Epithelial cell of prostate (primary cell): ENCODE measurements at regions not wholly inside any gene's neighbourhood (a gene's known extent, or its start where the extent isn't known, plus 50 kb on each side); places are given as distances from the start of the nearest gene placed in this dataset.
A peak's percentile ranks its signal among the peaks of the same experiment; 100 is the strongest.

ENCODE experiments used
- DNase-seq: peaks from one replicate; pipeline ENCODE4 v3.0.0-alpha.2; 2011; ENCODE audit warnings: low read depth, low spot score
- H3K27ac ChIP-seq: fragments of 450-650 bp; 2 replicates; pipeline ENCODE4 v1.5.1; 2017; ENCODE audit warnings: mild to moderate bottlenecking

GRCh38 chr3:165459924-165460835, 264.0 kb upstream of the SLITRK3 start:
- DNase-seq, result peak; percentile 26
- H3K27ac ChIP-seq, result peak overlapping the region; percentile 77

DNA sequence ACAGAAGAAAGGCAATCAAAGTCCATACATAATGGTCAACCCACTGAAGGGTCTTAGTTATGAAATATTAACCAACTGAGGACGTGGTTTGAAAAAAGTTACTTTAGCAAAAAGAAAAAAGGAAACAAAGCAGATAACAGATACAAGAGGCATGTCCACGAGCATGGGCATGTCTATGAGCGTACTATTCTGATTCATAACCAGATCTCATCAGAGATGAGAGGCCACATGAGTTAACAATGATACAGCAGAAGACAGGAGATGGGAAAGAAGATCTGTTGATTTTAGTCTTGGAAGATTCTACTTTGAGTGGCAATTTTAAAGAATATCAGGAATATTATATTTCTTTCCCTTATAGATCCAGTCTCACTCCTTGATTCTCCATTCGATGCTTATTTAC, 262.9 kb upstream of the SLITRK3 start:
- peak; percentile 27 for DNase-seq
- H3K27ac ChIP-seq, result peak overlapping the region; percentile 77

- no peak for DNase-seq
Observed at GRCh38 chr3:165457096-165457495, 260.9 kb upstream of the SLITRK3 start.

GRCh38 chr3:165455793-165456192, 259.6 kb upstream of the SLITRK3 start:
- no peak overlapping the region for H3K27ac ChIP-seq
- no peak for DNase-seq

More at GRCh38 chr3:165457096-165457495, 260.9 kb upstream of the SLITRK3 start:
- H3K27ac ChIP-seq, result no peak overlapping the region

- H3K27ac ChIP-seq, result no peak overlapping the region
- DNase-seq, result no peak
Observed at GRCh38 chr3:165455360-165455759, 259.2 kb upstream of the SLITRK3 start.

- no peak overlapping the region for H3K27ac ChIP-seq
- no peak for DNase-seq
Observed at GRCh38 chr3:165451371-165452070, 255.3 kb upstream of the SLITRK3 start.

DNA sequence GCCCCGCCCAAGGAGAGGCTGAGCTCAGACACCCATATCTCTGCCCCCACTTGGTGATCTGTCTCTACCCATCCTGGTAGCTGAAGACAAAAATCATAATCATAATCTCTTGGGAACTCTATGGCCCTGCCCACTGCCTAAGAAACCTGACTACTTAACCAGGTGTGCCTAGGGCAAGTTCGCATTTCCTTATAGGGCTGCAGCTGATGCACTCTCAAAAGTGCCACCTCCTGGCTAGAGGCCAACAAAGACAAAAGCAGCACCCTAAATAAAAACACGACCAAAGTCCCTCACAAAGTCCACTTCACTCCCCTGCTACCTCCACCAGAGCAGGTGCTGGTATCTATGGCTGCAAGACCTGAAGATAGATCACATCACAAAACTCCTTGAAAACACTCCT, 250.4 kb upstream of the SLITRK3 start:
- DNase-seq, result no peak
- H3K27ac ChIP-seq, result no peak overlapping the region

DNA sequence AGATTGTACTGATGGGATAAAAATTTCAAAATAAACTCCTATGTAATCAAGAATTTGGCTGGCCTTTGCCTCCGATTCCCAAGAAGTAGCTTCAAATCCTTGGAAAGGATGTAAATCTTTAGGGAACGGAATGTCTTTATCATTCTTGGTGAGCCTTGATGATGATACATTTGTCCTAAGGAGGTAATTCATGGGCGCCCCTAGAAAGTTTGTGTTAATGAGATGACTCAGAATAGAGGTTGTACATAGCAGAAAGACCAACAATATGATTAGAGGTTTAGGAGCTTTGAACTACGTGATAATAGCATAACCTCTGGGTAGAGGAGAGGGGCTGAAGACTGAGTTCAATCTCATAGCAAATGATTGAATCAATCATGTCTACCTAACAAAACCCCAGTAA, 248.6 kb upstream of the SLITRK3 start:
- no peak for DNase-seq

GRCh38 chr3:165443664-165444063, 247.5 kb upstream of the SLITRK3 start:
- no peak overlapping the region for H3K27ac ChIP-seq
- no peak for DNase-seq

More for the DNA sequence above, 248.6 kb upstream of the SLITRK3 start:
- no peak overlapping the region for H3K27ac ChIP-seq

- DNase-seq, result no peak
- no peak overlapping the region for H3K27ac ChIP-seq
Observed at GRCh38 chr3:165442061-165442460, 245.9 kb upstream of the SLITRK3 start.

DNA sequence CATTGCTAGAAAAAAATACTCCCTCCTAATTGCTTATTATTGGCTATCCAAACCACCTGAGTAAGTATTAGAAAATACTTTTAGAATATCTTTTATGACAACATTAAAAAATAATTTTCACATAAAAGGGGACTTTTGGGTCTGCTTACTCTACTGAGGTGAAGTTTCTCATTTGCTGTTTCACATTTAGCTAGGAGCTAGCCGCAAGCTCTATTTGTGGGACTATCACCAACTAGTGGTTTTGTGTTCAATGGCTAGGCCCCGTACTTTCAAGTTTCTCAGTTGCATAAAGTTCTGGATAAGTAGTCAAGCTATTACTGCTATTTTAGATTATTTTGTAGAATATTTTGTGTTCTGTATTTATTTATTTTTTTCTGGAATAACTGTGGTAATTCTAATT, 244.2 kb upstream of the SLITRK3 start:
- peak overlapping the region; percentile 39 for H3K27ac ChIP-seq
- no peak for DNase-seq

DNA sequence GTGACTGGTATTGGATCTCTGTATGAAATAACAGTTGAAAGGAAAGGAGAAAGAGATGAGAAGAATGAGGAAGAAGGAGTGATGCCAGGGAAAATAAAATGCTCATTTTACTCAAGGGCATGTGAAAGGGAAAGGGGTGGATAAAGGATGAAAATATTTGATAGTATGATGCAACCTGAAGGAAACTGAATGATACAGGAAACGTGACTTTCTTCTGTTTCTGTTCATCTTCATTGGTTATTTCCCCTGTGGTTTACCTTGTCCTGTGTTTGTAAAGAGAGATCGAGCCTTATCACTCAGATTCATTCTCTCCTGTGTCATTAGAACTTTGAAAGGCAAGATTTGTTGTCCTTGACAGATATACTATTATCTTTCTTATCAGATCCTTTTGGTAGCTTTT, 243.6 kb upstream of the SLITRK3 start:
- H3K27ac ChIP-seq, result peak overlapping the region; percentile 39
- DNase-seq, result no peak

GRCh38 chr3:165434516-165434915, 238.3 kb upstream of the SLITRK3 start:
- no peak overlapping the region for H3K27ac ChIP-seq
- no peak for DNase-seq

GRCh38 chr3:165406425-165406824, 210.2 kb upstream of the SLITRK3 start:
- H3K27ac ChIP-seq, result no peak overlapping the region
- DNase-seq, result no peak

DNA sequence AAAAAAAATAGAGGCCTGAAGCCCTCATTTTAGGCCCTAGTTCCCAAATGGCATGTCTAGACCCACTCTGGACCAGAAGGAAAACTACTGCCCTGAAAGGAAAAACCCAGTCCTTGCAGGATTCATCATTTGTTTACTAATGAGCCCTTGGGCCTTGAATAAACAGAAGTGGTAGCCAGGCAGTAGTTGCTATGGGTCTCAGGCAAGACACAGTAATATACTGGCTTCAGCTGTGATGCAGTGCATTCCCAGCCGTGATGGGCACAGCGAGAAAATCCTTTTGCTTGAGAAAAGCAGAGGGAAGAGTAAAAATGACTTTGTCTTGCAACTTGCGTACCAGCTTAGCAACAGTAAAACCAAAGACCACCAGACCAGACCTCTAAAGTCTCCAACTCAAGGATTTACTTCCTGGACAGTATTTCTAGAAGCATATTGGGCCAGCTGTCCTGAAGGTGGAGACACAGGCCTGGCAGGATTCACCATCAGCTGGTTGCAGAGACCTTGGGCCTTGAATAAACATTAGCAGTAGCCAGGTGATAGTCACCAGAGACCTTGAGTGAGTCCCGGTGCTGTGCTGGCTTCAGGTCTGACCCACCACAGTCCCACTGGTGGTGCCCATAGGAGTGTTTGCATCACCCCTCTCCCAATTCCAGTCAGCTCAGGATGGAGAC, 208.3 kb upstream of the SLITRK3 start:
- no peak overlapping the region for H3K27ac ChIP-seq
- DNase-seq, result no peak

- DNase-seq, result no peak
- no peak overlapping the region for H3K27ac ChIP-seq
Observed at GRCh38 chr3:165403666-165404065, 207.5 kb upstream of the SLITRK3 start.

- DNase-seq, result no peak
- H3K27ac ChIP-seq, result no peak overlapping the region
Observed at GRCh38 chr3:165395188-165395587, 199.0 kb upstream of the SLITRK3 start.

DNA sequence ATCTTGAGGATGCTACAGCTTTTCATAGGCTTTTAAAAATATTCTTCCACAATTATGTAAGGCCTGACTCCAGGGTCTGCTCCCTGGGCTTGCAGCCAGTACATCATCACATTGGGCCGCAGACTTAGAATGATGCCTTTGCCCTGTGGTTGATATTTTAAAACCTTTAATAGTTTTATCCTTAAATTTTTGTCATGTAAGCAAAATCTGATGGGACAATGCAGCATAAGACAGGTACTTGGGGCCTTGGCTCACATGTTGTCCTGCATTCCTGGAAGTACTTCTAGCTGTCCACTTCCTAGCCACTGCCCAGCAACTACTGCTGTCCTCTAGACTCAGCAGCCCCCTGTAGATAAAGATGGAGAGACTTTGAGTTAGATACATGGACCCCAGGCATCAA, 197.3 kb upstream of the SLITRK3 start:
- no peak overlapping the region for H3K27ac ChIP-seq
- DNase-seq, result no peak

DNA sequence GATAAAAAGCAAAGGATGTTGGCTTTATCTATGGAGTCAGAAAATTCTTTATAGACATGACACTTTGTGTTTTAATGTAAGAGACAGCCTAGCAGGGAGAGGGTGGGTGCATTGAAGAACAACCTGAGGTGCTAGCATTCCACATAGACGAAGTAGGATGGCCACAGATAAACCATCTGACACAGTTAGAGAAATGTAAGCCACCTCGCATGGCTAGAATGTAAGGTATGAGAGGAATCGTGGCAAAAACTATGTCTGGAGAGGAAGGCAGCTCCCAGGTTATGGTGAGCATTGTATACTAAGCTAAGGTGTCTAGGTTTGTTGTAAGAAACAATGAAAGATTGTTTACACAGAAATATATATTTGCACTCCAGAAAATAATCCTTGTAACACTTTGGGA, 194.0 kb upstream of the SLITRK3 start:
- H3K27ac ChIP-seq, result no peak overlapping the region
- no peak for DNase-seq

- DNase-seq, result no peak
- H3K27ac ChIP-seq, result no peak overlapping the region
Observed at GRCh38 chr3:165389653-165390052, 193.5 kb upstream of the SLITRK3 start.

- DNase-seq, result no peak
- H3K27ac ChIP-seq, result no peak overlapping the region
Observed at GRCh38 chr3:165389064-165389463, 192.9 kb upstream of the SLITRK3 start.
